GM12878 (cell line): ENCODE measurements at regions not wholly inside any gene's neighbourhood (a gene's known extent, or its start where the extent isn't known, plus 50 kb on each side); places are given as distances from the start of the nearest gene placed in this dataset.

Source experiments
- ATAC-seq: fragments of 200-7000 bp; cut with Tn5 transposase; 3 replicates; pipeline ENCODE4 v1.9.1; 2020; ENCODE audit warnings: mild to moderate bottlenecking, moderate library complexity
- BruUV-seq: library from RNA; stranded (reverse); fragments of 400-500 nt; replicated peaks from 2 replicates; lab custom pipeline; 2021; lab: Mats Ljungman, UMichigan
- CTCF ChIA-PET: fragments of 300-600 bp; sonication (Branson Sonifier 250); formaldehyde crosslinking; extraction: SDS; loops from one replicate; lab custom pipeline; 2021; ENCODE audit warnings: inconsistent platforms; lab: Yijun Ruan, JAX
- POLR2A ChIA-PET: fragments of 350-600 bp; formaldehyde crosslinking; extraction: SDS; loops from one replicate; lab custom pipeline; 2021; ENCODE audit warnings: inconsistent platforms; lab: Charles Lee
- RAD21 ChIA-PET: fragments of 300-600 bp; sonication (Branson Sonifier 250); formaldehyde crosslinking; loops from one replicate; lab custom pipeline; 2023; ENCODE audit warnings: antibody characterized with exemption; ENCODE audit not compliant: unreplicated experiment; lab: Charles Lee
- SMC1A ChIA-PET: fragments of 300-600 bp; sonication (Branson Sonifier 250); formaldehyde crosslinking; loops from one replicate; lab custom pipeline; 2023; ENCODE audit not compliant: unreplicated experiment, uncharacterized antibody; lab: Charles Lee
- DNase-seq: peaks from one replicate; pipeline ENCODE4 v3.0.0-alpha.2; 2011; ENCODE audit warnings: low read depth, low spot score
- FAIRE-seq: peaks from 3 replicates; lab custom pipeline; 2011; peaks lifted over from hg19 to GRCh38; lab: Jason Lieb, UNC
- H2AFZ ChIP-seq: 2 replicates; pipeline ENCODE4 v1.6.0; 2011; ENCODE audit warnings: low read depth, low read length, control low read depth; ENCODE audit not compliant: control insufficient read depth
- H3K27ac ChIP-seq: 2 replicates; pipeline ENCODE4 v1.5.1; 2011; ENCODE audit warnings: control low read depth; ENCODE audit not compliant: control insufficient read depth, insufficient read depth
- H3K27me3 ChIP-seq, 2 experiments: replicated peaks in 1 of 2; 2 replicates each; pipeline versions ENCODE4 v1.6.0 to v1.6.1; 2011; ENCODE audit warnings: low read length in 1 of 2; ENCODE audit not compliant: control insufficient read depth in 2 of 2, insufficient read depth in 2 of 2
- H3K36me3 ChIP-seq, 2 experiments: 2 replicates each; pipeline ENCODE4 v1.5.1; 2011; ENCODE audit warnings: low read length in 1 of 2; ENCODE audit not compliant: control insufficient read depth in 2 of 2, insufficient read depth in 2 of 2
- H3K4me1 ChIP-seq: 2 replicates; pipeline ENCODE4 v1.6.1; 2011; ENCODE audit warnings: mild to moderate bottlenecking, low read length, moderate library complexity, mixed read lengths; ENCODE audit not compliant: control insufficient read depth, insufficient read depth
- H3K4me2 ChIP-seq: 2 replicates; pipeline ENCODE4 v1.6.0; 2011; ENCODE audit warnings: control low read depth; ENCODE audit not compliant: control insufficient read depth, insufficient read depth
- H3K4me3 ChIP-seq: fragments of 200-600 bp; sonication (generic); 2 replicates; pipeline ENCODE4 v1.5.1; 2016
- H3K79me2 ChIP-seq: 2 replicates; pipeline ENCODE4 v1.6.0; 2011; ENCODE audit warnings: low read length; ENCODE audit not compliant: control insufficient read depth, insufficient read depth
- H3K9ac ChIP-seq: 2 replicates; pipeline ENCODE4 v1.8.0; 2011; ENCODE audit warnings: low read length, control low read depth, mixed read lengths; ENCODE audit not compliant: control insufficient read depth, insufficient read depth
- H3K9me3 ChIP-seq: replicated peaks from 3 replicates; pipeline ENCODE4 v1.5.1; 2011; ENCODE audit warnings: mild to moderate bottlenecking, low read length; ENCODE audit not compliant: control insufficient read depth, insufficient read depth
- H4K20me1 ChIP-seq: 2 replicates; pipeline ENCODE4 v1.6.0; 2011; ENCODE audit not compliant: control insufficient read depth, insufficient read depth
- BACH1 ChIP-seq: fragments of 450-650 bp; IDR thresholded peaks from 2 replicates; pipeline ENCODE4 v1.6.1; 2017; ENCODE audit warnings: mild to moderate bottlenecking, borderline replicate concordance
- CBX3 ChIP-seq: fragments of 200-600 bp; sonication (generic); IDR thresholded peaks from 2 replicates; pipeline ENCODE4 v1.6.1; 2016; ENCODE audit warnings: low read depth, borderline replicate concordance
- CHD2 ChIP-seq: IDR thresholded peaks from 2 replicates; pipeline ENCODE4 v1.6.1; 2011; ENCODE audit warnings: low read depth, low read length, improper control_type of control experiment, borderline replicate concordance
- EGR1 ChIP-seq, 2 experiments: IDR thresholded peaks; 1 replicate in 1 of 2; 2 replicates in 1 of 2; pipeline ENCODE4 v1.6.1; 2011 to 2012; ENCODE audit warnings: low read depth in 2 of 2, low read length in 2 of 2, borderline replicate concordance in 1 of 2, mild to moderate bottlenecking in 1 of 2, moderate library complexity in 1 of 2
- GABPA ChIP-seq: IDR thresholded peaks from 2 replicates; pipeline ENCODE4 v1.6.1; 2014; ENCODE audit warnings: antibody characterized with exemption, low read depth, mild to moderate bottlenecking, inconsistent platforms
- GATAD2B ChIP-seq: fragments of 450-650 bp; conservative IDR thresholded peaks from 2 replicates; pipeline ENCODE4 v1.6.1; 2017; ENCODE audit warnings: low read depth, mild to moderate bottlenecking, moderate library complexity
- HCFC1 ChIP-seq: fragments of 150-350 bp; IDR thresholded peaks from 2 replicates; pipeline ENCODE4 v1.6.1; 2014; ENCODE audit warnings: low read length
- IRF4 ChIP-seq: IDR thresholded peaks from 2 replicates; pipeline ENCODE4 v1.6.1; 2011; ENCODE audit warnings: low read depth, low read length
- NR2C2 ChIP-seq: IDR thresholded peaks from 2 replicates; pipeline ENCODE4 v1.6.1; 2011; ENCODE audit warnings: borderline replicate concordance, low read depth; ENCODE audit not compliant: control insufficient read depth, insufficient read length
- NR2F1 ChIP-seq: fragments of 450-650 bp; conservative IDR thresholded peaks from 2 replicates; pipeline ENCODE4 v1.6.1; 2017; ENCODE audit warnings: mild to moderate bottlenecking
- NRF1 ChIP-seq: conservative IDR thresholded peaks from 2 replicates; pipeline ENCODE4 v1.6.1; 2011; ENCODE audit warnings: mild to moderate bottlenecking, low read depth, low read length, improper control_type of control experiment
- PBX3 ChIP-seq: IDR thresholded peaks from 2 replicates; pipeline ENCODE4 v1.6.1; 2011; ENCODE audit warnings: mild to moderate bottlenecking, low read depth, low read length, moderate library complexity; ENCODE audit not compliant: insufficient replicate concordance
- RUNX3 ChIP-seq: IDR thresholded peaks from 2 replicates; pipeline ENCODE4 v1.6.1; 2012; ENCODE audit warnings: low read length, inconsistent platforms
- SKIL ChIP-seq: fragments of 450-650 bp; IDR thresholded peaks from 2 replicates; pipeline ENCODE4 v1.6.1; 2017; ENCODE audit warnings: mild to moderate bottlenecking, low read depth, inconsistent platforms; ENCODE audit not compliant: poor library complexity, severe bottlenecking
- SMC3 ChIP-seq: IDR thresholded peaks from 2 replicates; pipeline ENCODE4 v1.6.1; 2011; ENCODE audit warnings: low read length, improper control_type of control experiment, borderline replicate concordance
- SREBF1 ChIP-seq: IDR thresholded peaks from 2 replicates; pipeline ENCODE4 v1.6.1; 2012; ENCODE audit warnings: mild to moderate bottlenecking, low read length
- ZBED1 ChIP-seq: IDR thresholded peaks from 2 replicates; pipeline ENCODE4 v1.6.1; 2016; ENCODE audit warnings: borderline replicate concordance
- ZSCAN29 ChIP-seq: fragments of 450-650 bp; IDR thresholded peaks from 2 replicates; pipeline ENCODE4 v1.6.1; 2017; ENCODE audit warnings: mild to moderate bottlenecking, moderate library complexity
- WGBS: methylation state at CpG from one replicate; pipeline ENCODE4 v1.1.6; 2016; ENCODE audit warnings: low lambda C conversion rate; ENCODE audit not compliant: insufficient replicate concordance, insufficient coverage; ENCODE audit errors: missing lambda C conversion rate; 5-methylcytosine and 5-hydroxymethylcytosine counted together
- in situ Hi-C: fragments of 300-500 bp; cut with MboI; formaldehyde crosslinking; loops from 9 replicates; pipeline ENCODE4 v1.14.3; 2018; ENCODE audit warnings: mixed read lengths
- intact Hi-C: fragments of 100-400 bp; cut with micrococcal nuclease; formaldehyde crosslinking; loops from one replicate; pipeline ENCODE4 v1.14.2; 2022; ENCODE audit not compliant: unreplicated experiment
- TF ChIP-seq, protein P1 (sequence below): IDR thresholded peaks from 2 replicates; pipeline ENCODE4 v1.6.1; 2012; ENCODE audit warnings: low read depth, low read length, improper control_type of control experiment
- TF ChIP-seq, protein P2 (sequence below): fragments of 450-650 bp; IDR thresholded peaks from 2 replicates; pipeline ENCODE4 v1.6.1; 2014; ENCODE audit warnings: mild to moderate bottlenecking

- POLR2A ChIA-PET, result no interaction called here
- Histone ChIP-seq H3K9me3 (no peaks in the 10 kb centered on the region; the same call in 2 of the 3 replicates), H3K27ac (no peak overlapping the region), H4K20me1 (no peaks in the 10 kb centered on the region), H3K36me3 (no peaks in the 10 kb centered on the region), H3K4me1 (no peaks in the 10 kb centered on the region), H3K4me3 (no peak overlapping the region), H3K27me3 (no peaks in the 10 kb centered on the region), H3K4me2 (no peak overlapping the region), H2AFZ (no peak overlapping the region), H3K79me2 (no peaks in the 10 kb centered on the region), H3K9ac (no peak overlapping the region)
- RAD21 ChIA-PET, result interaction anchor here (1.4 kb wide), 1 partner anchor 126 kb away, joined by 3 read pairs; no protein-coding TSS in a partner anchor
- SMC1A ChIA-PET, result no interaction called here
- CTCF ChIA-PET, result interaction anchor here (0.6 to 1.6 kb wide), 4 partner anchors 14 to 135 kb away, joined by 3 to 6 read pairs (median 4); no protein-coding TSS in a partner anchor
- intact Hi-C loops, result no loop called here
- FAIRE-seq (no peak), ATAC-seq (no peak; the same call in 2 of the 3 replicates), DNase-seq (no peak)
- TF ChIP-seq CBX3 (no peak), SMC3 (no peak), GATAD2B (no peak), EGR1 (IDR thresholded peaks at IDR 0.05; ENCODE audit: borderline replicate concordance in 1 of 2, low read depth in 2 of 2, low read length in 2 of 2) (no peak), NR2C2 (no peak), SKIL (no peak), BACH1 (no peak), PBX3 (no peak), SREBF1 (no peak), CHD2 (no peak), IRF4 (no peak), GABPA (no peak), ZSCAN29 (no peak), NRF1 (no peak), HCFC1 (no peak), RUNX3 (no peak; the same call in 1 of the 2 replicates), NR2F1 (no peak), ZBED1 (no peak)
- TF ChIP-seq, protein P1, sequence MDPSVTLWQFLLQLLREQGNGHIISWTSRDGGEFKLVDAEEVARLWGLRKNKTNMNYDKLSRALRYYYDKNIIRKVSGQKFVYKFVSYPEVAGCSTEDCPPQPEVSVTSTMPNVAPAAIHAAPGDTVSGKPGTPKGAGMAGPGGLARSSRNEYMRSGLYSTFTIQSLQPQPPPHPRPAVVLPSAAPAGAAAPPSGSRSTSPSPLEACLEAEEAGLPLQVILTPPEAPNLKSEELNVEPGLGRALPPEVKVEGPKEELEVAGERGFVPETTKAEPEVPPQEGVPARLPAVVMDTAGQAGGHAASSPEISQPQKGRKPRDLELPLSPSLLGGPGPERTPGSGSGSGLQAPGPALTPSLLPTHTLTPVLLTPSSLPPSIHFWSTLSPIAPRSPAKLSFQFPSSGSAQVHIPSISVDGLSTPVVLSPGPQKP, result no peak
- TF ChIP-seq, protein P2, sequence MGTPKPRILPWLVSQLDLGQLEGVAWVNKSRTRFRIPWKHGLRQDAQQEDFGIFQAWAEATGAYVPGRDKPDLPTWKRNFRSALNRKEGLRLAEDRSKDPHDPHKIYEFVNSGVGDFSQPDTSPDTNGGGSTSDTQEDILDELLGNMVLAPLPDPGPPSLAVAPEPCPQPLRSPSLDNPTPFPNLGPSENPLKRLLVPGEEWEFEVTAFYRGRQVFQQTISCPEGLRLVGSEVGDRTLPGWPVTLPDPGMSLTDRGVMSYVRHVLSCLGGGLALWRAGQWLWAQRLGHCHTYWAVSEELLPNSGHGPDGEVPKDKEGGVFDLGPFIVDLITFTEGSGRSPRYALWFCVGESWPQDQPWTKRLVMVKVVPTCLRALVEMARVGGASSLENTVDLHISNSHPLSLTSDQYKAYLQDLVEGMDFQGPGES, result no peak
- 0% methylated on average over 9 of the region's 9 CpGs for WGBS
- no TSS peak for BruUV-seq
- in situ Hi-C loops, result no loop called here
These were observed 127.1 kb upstream of the AHI1 start for GRCh38 chr6:135624402-135625295.
